CD4-positive, alpha-beta T cell (primary cell): ENCODE measurements at regions not wholly inside any gene's neighbourhood (a gene's known extent, or its start where the extent isn't known, plus 50 kb on each side); places are given as distances from the start of the nearest gene placed in this dataset.

Source experiments
- ATAC-seq: fragments of 200-7000 bp; cut with Tn5 transposase; one replicate; pipeline ENCODE4 v1.10.0; 2022; ENCODE audit warnings: mild to moderate bottlenecking; ENCODE audit not compliant: poor library complexity
- CTCF ChIA-PET: fragments of 350-600 bp; sonication (Branson Sonifier 250); formaldehyde crosslinking; loops from one replicate; lab custom pipeline; 2021; ENCODE audit warnings: antibody characterized with exemption, inconsistent platforms; lab: Charles Lee
- POLR2A ChIA-PET: fragments of 350-600 bp; sonication (Branson Sonifier 250); formaldehyde crosslinking; loops from one replicate; lab custom pipeline; 2021; ENCODE audit warnings: antibody characterized with exemption, inconsistent platforms; lab: Charles Lee
- DNase-seq, 14 experiments: peaks; one replicate each; pipeline ENCODE4 v3.0.0-alpha.2; 2013 to 2020; ENCODE audit warnings: mixed read lengths in 2 of 14
- H3K27ac ChIP-seq, 2 donors: one replicate each; pipeline versions ENCODE4 v1.5.1 to v1.7.0; 2013; ENCODE audit warnings: low read length in 2 of 2, low read depth in 1 of 2, mild to moderate bottlenecking in 1 of 2
- H3K27me3 ChIP-seq, 2 experiments: 1 replicate in 1 of 2; 2 replicates in 1 of 2; pipeline versions ENCODE4 v1.6.1 to v1.7.0; 2013; ENCODE audit warnings: low read length in 2 of 2, control low read depth in 1 of 2, mild to moderate bottlenecking in 1 of 2, moderate library complexity in 1 of 2; ENCODE audit not compliant: insufficient read depth in 2 of 2, control insufficient read depth in 1 of 2
- H3K36me3 ChIP-seq: one replicate; pipeline ENCODE4 v1.6.1; 2013; ENCODE audit warnings: low read length, control low read depth; ENCODE audit not compliant: insufficient read depth
- H3K4me1 ChIP-seq: one replicate; pipeline ENCODE4 v1.6.1; 2013; ENCODE audit warnings: low read length, control low read depth; ENCODE audit not compliant: insufficient read depth
- H3K4me3 ChIP-seq: one replicate; pipeline ENCODE4 v1.5.1; 2013; ENCODE audit warnings: mild to moderate bottlenecking, low read length, moderate library complexity
- H3K9me3 ChIP-seq, 2 experiments: 1 replicate in 1 of 2; 2 replicates in 1 of 2; pipeline versions ENCODE4 v1.6.1 to v1.7.0; 2013; ENCODE audit warnings: low read length in 2 of 2, mild to moderate bottlenecking in 2 of 2, control low read depth in 1 of 2, moderate library complexity in 1 of 2; ENCODE audit not compliant: control insufficient read depth in 1 of 2, insufficient read depth in 1 of 2
- H3K27ac Mint-ChIP-seq: one replicate; pipeline ENCODE4 v1.8.0; 2020; ENCODE audit warnings: mixed read lengths
- H3K27me3 Mint-ChIP-seq: one replicate; pipeline ENCODE4 v1.8.0; 2021; ENCODE audit warnings: mixed read lengths
- H3K36me3 Mint-ChIP-seq: one replicate; pipeline ENCODE4 v1.8.0; 2021; ENCODE audit warnings: low read depth, mixed read lengths
- H3K4me1 Mint-ChIP-seq: one replicate; pipeline ENCODE4 v1.8.0; 2021; ENCODE audit warnings: low read depth, mixed read lengths
- H3K4me3 Mint-ChIP-seq: one replicate; pipeline ENCODE4 v1.8.0; 2020; ENCODE audit warnings: mild to moderate bottlenecking, mixed read lengths
- H3K9me3 Mint-ChIP-seq: one replicate; pipeline ENCODE4 v1.8.0; 2020; ENCODE audit warnings: mixed read lengths
- intact Hi-C, 2 experiments: fragments of 100-400 bp; cut with DNase I in 1 of 2; cut with micrococcal nuclease in 1 of 2; formaldehyde crosslinking; loops; one replicate each; pipeline versions ENCODE4 v1.15.1 to v1.9.0; 2023 to 2025; cut with DNase I, micrococcal nuclease
- TF ChIP-seq, protein P1 (sequence below): fragments of 200-600 bp; IDR thresholded peaks from one replicate; pipeline ENCODE4 v1.8.0; 2022; ENCODE audit warnings: antibody characterized with exemption, mild to moderate bottlenecking

DNA sequence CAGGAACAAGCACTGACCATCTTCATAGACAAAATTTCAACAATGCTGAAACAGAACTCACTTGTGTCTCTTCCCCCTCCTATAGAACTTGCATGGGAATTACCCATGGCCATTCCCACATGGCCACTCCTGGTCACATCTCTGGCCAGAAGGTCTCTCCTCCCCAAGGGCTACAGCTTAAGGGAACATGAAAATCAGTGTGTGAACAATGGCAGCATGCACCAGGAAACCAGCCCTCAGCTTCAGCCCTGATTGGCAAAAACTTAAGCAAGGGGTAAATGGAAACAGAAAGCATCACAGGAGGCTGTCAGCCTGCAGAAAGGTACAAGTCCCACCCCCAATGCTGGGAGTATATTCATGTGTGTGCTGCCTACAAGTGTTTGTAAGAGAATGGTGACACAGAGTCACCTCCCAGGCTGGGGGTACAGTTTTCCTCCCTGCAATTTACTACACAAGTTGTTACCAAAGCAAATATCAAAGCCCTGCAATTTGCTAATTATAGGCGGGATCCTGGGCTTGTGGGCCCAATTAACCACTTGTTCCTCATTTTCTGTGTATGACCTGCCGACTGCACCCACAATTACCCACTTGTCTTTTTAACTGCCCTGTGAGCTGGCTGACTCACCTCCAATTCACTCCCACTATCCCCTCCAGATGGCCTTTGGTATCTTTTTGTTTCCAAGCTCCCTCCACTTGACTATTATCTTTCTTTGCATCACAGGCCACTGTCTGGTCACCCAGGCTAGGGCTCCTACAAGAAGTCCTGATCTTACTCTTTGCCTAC, 84.4 kb upstream of the HES1 start:
- Mint-ChIP-seq H3K9me3 (peaks cover 8% of the 10 kb centered on the region), H3K27me3 (peaks cover 9% of the 10 kb centered on the region), H3K4me1 (peaks cover 3% of the 10 kb centered on the region), H3K36me3 (no peaks in the 10 kb centered on the region), H3K27ac (no peak overlapping the region), H3K4me3 (no peak overlapping the region)
- no peak for ATAC-seq
- ChIA-PET POLR2A (interaction anchor here (0.9 kb wide), 1 partner anchor 8 kb away, joined by 3 read pairs; no protein-coding TSS in a partner anchor), CTCF (no interaction called here)
- TF ChIP-seq, protein P1, sequence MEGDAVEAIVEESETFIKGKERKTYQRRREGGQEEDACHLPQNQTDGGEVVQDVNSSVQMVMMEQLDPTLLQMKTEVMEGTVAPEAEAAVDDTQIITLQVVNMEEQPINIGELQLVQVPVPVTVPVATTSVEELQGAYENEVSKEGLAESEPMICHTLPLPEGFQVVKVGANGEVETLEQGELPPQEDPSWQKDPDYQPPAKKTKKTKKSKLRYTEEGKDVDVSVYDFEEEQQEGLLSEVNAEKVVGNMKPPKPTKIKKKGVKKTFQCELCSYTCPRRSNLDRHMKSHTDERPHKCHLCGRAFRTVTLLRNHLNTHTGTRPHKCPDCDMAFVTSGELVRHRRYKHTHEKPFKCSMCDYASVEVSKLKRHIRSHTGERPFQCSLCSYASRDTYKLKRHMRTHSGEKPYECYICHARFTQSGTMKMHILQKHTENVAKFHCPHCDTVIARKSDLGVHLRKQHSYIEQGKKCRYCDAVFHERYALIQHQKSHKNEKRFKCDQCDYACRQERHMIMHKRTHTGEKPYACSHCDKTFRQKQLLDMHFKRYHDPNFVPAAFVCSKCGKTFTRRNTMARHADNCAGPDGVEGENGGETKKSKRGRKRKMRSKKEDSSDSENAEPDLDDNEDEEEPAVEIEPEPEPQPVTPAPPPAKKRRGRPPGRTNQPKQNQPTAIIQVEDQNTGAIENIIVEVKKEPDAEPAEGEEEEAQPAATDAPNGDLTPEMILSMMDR = no peak
- peak in 1 of 14 experiments; percentile 30 for DNase-seq
- Histone ChIP-seq H3K36me3 (no peaks in the 10 kb centered on the region), H3K9me3 (peaks cover 5 to 21% of the 10 kb centered on the region in 2 experiments), H3K4me3 (no peak overlapping the region), H3K27ac (no peak overlapping the region), H3K4me1 (no peaks in the 10 kb centered on the region), H3K27me3 (peaks cover 0 to 3% of the 10 kb centered on the region in 2 experiments)
- intact Hi-C loops = no loop called here

DNA sequence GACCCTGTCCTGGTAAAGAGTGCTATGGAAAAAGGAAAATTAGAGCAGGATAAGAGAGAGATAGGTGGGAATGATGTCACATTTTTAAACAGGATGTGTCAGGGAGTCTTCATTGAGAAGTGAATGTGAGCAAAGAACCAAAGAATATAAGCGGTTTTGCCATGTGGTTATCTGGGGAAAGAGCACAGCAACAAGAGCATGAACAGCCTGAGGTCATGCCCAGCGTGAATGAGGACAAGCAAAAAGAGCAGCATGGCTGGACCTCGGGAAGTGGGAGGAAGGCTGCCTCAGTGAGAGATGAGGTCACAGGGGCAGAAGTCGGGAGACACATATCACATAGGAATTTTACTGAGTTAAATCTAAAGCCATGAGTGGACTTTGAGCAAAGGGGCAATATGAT, 82.8 kb upstream of the HES1 start:
- H3K36me3 ChIP-seq = no peaks in the 10 kb centered on the region
- ChIA-PET POLR2A (no interaction called here), CTCF (no interaction called here)
- Mint-ChIP-seq H3K9me3 (peaks cover 8% of the 10 kb centered on the region), H3K4me3 (no peak overlapping the region), H3K27ac (no peak overlapping the region), H3K27me3 (peaks cover 20% of the 10 kb centered on the region), H3K4me1 (peaks cover 6% of the 10 kb centered on the region), H3K36me3 (no peaks in the 10 kb centered on the region)
- no peaks in the 10 kb centered on the region for H3K4me1 ChIP-seq
- intact Hi-C loops = no loop called here
- peaks cover 0 to 10% of the 10 kb centered on the region in 2 experiments for H3K27me3 ChIP-seq
- ATAC-seq = no peak
- TF ChIP-seq, protein P1 = no peak
- H3K27ac ChIP-seq = no peak overlapping the region
- no peak overlapping the region for H3K4me3 ChIP-seq
- no peak for DNase-seq
- H3K9me3 ChIP-seq = peaks cover 5 to 21% of the 10 kb centered on the region in 2 experiments

DNA sequence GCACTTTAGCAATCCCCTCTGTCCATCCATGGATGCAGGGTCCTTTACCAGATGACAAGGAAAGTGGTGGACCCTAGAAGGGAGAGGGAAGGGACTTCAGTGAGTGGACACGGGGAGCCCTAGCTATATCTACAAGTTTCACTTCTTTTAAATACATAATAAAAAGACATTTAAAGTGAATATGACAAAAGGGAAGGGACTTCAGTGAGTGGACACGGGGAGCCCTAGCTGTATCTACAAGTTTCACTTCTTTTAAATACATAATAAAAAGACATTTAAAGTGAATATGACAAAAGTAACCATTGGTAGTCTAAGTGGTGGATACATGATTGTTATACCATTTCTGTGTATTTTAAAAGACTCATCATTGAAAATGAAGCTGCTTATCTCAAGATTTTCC, 81.9 kb upstream of the HES1 start:
- intact Hi-C loops = no loop called here
- H3K9me3 Mint-ChIP-seq = peaks cover 8% of the 10 kb centered on the region
- H3K4me3 ChIP-seq = no peak overlapping the region
- peaks cover 5 to 21% of the 10 kb centered on the region in 2 experiments for H3K9me3 ChIP-seq
- POLR2A ChIA-PET = no interaction called here
- DNase-seq = no peak
- no peaks in the 10 kb centered on the region for H3K4me1 ChIP-seq
- no peak overlapping the region for H3K4me3 Mint-ChIP-seq
- no peak for ATAC-seq
- H3K27me3 Mint-ChIP-seq = peaks cover 20% of the 10 kb centered on the region
- H3K27me3 ChIP-seq = peaks cover 0 to 10% of the 10 kb centered on the region in 2 experiments
- no peaks in the 10 kb centered on the region for H3K36me3 Mint-ChIP-seq
- TF ChIP-seq, protein P1 = no peak
- H3K4me1 Mint-ChIP-seq = peaks cover 6% of the 10 kb centered on the region
- no peak overlapping the region for H3K27ac ChIP-seq
- CTCF ChIA-PET = no interaction called here
- H3K36me3 ChIP-seq = no peaks in the 10 kb centered on the region
- H3K27ac Mint-ChIP-seq = no peak overlapping the region
